Mucosa of descending colon (tissue), 3 donors: ENCODE measurements at regions not wholly inside any gene's neighbourhood (a gene's known extent, or its start where the extent isn't known, plus 50 kb on each side); places are given as distances from the start of the nearest gene placed in this dataset.

Source experiments
- ATAC-seq: fragments of 200-7000 bp; cut with Tn5 transposase; one replicate; pipeline ENCODE4 v1.9.1; 2020; ENCODE audit warnings: mild to moderate bottlenecking, moderate library complexity
- DNase-seq, 3 donors: peaks; one replicate each; pipeline ENCODE4 v3.0.0-alpha.2; 2020
- H3K36me3 ChIP-seq: fragments of 200-600 bp; one replicate; pipeline ENCODE4 v1.8.0; 2021; ENCODE audit warnings: low read depth, mild to moderate bottlenecking
- H3K4me1 ChIP-seq: fragments of 200-600 bp; one replicate; pipeline ENCODE4 v1.8.0; 2021; ENCODE audit warnings: low read depth, mild to moderate bottlenecking
- H3K4me3 ChIP-seq: fragments of 200-600 bp; one replicate; pipeline ENCODE4 v1.8.0; 2021; ENCODE audit warnings: mild to moderate bottlenecking
- H3K9me3 ChIP-seq: fragments of 200-600 bp; one replicate; pipeline ENCODE4 v1.8.0; 2021; ENCODE audit warnings: mild to moderate bottlenecking
- intact Hi-C, 2 donors: fragments of 100-400 bp; cut with DNase I in 1 of 2; cut with micrococcal nuclease in 1 of 2; formaldehyde crosslinking; loops; one replicate each; pipeline versions ENCODE4 v1.11.0 to v1.11.1; 2022; cut with DNase I, micrococcal nuclease
- TF ChIP-seq, protein P1 (sequence below): fragments of 200-600 bp; IDR thresholded peaks from one replicate; pipeline ENCODE4 v1.8.0; 2022; ENCODE audit warnings: antibody characterized with exemption, mild to moderate bottlenecking
- donor health status: DM: no; HTN: no; CAD: no; lungs with moderate emphysema.
- donor health status: DM: no; HTN: no; CAD: no.
- donor health status: DM: no; HTN: yes; CAD: no.

- intact Hi-C loops, result no loop called here
- ATAC-seq (no peak), DNase-seq (no peak)
- no peaks in the 10 kb centered on the region for H3K4me1 ChIP-seq
- no peaks in the 10 kb centered on the region for H3K36me3 ChIP-seq
- no peak overlapping the region for H3K4me3 ChIP-seq
- TF ChIP-seq, protein P1, sequence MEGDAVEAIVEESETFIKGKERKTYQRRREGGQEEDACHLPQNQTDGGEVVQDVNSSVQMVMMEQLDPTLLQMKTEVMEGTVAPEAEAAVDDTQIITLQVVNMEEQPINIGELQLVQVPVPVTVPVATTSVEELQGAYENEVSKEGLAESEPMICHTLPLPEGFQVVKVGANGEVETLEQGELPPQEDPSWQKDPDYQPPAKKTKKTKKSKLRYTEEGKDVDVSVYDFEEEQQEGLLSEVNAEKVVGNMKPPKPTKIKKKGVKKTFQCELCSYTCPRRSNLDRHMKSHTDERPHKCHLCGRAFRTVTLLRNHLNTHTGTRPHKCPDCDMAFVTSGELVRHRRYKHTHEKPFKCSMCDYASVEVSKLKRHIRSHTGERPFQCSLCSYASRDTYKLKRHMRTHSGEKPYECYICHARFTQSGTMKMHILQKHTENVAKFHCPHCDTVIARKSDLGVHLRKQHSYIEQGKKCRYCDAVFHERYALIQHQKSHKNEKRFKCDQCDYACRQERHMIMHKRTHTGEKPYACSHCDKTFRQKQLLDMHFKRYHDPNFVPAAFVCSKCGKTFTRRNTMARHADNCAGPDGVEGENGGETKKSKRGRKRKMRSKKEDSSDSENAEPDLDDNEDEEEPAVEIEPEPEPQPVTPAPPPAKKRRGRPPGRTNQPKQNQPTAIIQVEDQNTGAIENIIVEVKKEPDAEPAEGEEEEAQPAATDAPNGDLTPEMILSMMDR, result no peak
- no peaks in the 10 kb centered on the region for H3K9me3 ChIP-seq
Measured at GRCh38 chr7:54622696-54623309, 80.6 kb downstream of the VSTM2A start.
